GM18519 (cell line): ENCODE measurements at regions not wholly inside any gene's neighbourhood (a gene's known extent, or its start where the extent isn't known, plus 50 kb on each side); places are given as distances from the start of the nearest gene placed in this dataset.

Experiments
- ATAC-seq: cut with Tn5 transposase; IDR thresholded peaks from one replicate; pipeline ENCODE4 v1.9.1; 2021; ENCODE audit warnings: mild to moderate bottlenecking, moderate library complexity; ENCODE audit not compliant: unreplicated experiment, low FRiP score

DNA sequence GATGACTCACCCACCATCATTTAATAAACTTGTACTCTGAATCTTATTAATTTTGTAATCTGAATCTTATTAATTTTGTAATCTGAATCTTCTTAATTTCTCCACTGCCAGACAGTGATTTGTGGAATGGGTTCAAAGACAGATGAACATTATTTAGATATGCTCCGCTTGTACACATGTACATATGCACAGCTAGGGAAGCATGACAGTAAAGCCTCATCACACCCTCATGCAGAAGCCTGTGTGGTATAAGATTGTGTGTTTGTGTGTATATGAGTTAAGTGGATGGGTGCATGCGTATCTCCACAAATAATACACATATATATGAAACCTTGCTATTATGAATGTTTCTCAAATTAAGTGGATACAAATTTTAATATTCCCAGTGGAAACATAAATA, 318.5 kb upstream of the SFRP2 start:
- ATAC-seq, result no peak

GRCh38 chr4:154088741-154089140, 299.9 kb upstream of the SFRP2 start:
- ATAC-seq, result no peak

- no peak for ATAC-seq
These were observed 297.4 kb upstream of the SFRP2 start for GRCh38 chr4:154086247-154086646.

DNA sequence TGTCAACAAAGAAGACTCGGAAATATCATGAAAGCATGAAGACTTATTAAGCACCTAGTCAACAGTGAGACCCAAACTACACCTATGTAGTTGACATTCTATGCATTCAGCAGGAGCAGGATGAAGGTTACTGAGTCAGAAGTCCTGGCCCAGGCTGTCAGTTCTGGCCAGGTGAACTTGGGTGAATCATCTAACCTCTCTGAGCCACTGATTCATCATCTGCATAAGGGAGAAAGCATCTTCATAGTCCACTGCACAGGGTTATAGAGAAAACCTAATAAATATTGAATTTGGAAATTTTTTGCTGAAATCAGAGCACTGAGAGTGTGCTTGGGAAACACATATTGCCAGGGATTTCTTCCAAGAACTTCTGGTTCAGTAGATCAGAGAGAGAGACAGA, 296.0 kb upstream of the SFRP2 start:
- ATAC-seq, result no peak

GRCh38 chr4:154082760-154083535, 294.1 kb upstream of the SFRP2 start:
- ATAC-seq, result no peak

GRCh38 chr4:154081391-154081790, 292.5 kb upstream of the SFRP2 start:
- no peak for ATAC-seq

DNA sequence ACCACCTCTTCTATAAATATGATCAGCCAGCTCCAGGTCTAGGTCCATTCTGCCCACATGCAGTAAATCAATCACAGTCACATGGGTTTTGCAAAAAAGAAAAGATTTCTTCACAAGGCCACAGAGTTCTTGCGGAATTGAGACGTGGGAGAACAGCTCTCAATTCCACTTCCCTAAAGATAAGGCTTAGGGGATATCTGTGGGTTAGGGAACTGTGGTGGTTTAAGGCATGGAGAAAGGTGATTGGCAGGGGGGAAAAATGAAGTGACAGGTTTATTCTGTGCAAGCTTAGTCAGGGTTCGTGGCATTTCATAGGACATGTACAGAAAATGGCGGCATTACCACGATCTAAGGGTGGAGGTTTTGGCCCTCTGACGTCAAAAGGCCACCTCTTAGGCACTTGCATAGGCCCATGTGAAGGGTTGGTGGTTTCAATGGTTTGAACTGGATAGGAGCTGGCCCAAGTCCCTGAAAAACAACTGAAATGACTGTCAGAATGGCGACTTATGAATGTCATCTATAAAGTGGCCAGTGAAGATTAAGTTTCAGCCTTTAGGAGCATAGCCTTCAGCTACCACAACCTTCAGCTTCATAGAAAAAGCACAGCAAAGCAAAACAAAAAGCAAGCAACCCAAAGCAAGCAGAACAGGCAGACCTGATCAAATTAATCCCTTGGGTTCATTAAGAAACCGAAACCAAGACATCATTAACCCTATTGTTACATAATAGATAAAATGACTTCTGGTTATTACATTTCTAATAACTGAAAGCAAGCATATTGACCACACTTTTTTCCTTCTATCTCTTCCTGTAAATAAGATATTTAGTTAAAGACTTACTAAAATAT, 289.8 kb upstream of the SFRP2 start:
- no peak for ATAC-seq

GRCh38 chr4:154076921-154077320, 288.0 kb upstream of the SFRP2 start:
- no peak for ATAC-seq

DNA sequence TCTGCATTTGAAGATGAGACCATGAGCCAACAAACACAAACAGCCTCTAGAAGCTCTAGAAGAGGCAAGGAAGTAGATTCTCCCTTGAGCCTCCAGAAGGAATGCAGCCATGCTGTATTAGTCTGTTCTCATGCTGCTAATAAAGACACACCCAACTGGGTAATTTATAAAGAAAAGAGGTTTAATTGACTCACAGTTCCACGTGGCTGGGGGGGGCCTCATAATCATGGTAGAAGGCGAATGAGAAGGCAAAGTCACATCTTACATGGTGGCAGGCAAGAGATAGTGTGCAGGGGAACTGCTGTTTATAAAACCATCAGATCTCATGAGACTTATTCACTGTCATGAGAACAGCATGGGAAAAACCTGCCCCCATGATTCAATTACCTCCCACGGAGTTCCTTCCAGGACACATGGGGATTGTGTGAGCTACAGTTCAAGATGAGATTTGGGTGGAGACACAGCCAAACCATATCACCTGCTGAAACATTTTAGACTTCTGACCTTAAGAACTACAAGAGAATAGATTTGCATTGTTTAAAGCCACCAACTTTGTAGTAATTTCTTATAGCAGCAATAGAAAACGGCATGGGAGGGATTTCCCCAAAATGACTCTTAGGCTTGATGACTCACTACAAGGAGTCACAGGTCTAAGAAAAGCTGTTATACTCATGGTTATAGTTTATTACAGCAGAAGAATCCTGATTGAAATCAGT, 284.4 kb upstream of the SFRP2 start:
- ATAC-seq, result peak; percentile 56

DNA sequence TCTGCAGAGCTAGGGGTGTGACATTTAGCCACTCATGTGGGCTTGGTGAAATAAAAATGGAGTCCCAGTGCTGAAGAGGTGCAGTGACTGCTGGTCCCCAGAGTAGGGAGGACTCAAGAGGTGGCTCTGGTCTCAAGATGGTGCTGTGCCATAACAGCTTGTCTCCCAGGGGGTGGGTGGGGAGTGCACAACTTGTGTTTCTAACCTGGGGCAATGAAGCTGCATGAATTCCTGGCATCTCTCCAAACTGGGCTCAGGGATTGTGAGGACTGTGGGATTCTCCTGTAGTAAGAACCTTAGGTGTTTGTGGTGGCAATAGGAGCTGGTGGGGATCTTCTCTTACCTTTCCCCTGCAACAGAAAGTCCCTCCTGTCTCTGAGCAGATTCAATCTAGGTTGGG, 278.9 kb upstream of the SFRP2 start:
- no peak for ATAC-seq

- no peak for ATAC-seq
These were observed 276.5 kb upstream of the SFRP2 start for GRCh38 chr4:154065368-154065767.

GRCh38 chr4:154064244-154064643, 275.4 kb upstream of the SFRP2 start:
- no peak for ATAC-seq

DNA sequence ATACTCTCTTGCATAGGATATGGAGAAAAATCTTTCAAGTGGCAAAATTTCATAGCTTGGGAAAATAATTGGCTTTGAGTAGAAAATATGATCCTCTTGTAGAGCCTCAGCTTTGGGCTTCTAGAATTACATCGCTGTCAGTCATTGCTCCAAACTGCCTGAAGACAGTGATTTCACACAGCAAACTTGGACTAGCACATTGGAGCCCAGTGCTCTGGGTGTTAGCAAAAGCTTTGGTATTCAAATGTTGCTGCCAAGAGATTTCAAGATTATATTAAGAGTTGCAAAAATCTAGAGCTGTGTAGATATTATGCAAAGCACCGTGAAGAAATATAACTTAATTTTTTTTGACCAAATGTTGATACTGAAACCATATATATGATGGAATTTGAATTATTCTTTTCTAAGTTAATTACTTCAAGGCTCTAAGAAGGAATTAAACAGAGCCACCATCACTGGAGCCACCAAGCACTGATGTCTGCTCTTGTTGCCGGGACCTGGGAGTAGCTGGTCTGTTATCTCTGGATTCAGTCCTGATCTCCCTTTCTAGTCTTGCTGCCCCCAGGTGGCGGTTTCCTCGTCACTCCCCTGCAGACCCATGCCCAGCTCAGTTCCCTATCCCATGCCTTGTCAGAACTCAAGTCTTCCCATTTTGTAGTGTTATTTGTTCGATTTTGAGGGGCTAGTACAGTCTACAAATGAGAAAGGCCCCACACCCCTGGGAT, 260.7 kb upstream of the SFRP2 start:
- no peak for ATAC-seq

DNA sequence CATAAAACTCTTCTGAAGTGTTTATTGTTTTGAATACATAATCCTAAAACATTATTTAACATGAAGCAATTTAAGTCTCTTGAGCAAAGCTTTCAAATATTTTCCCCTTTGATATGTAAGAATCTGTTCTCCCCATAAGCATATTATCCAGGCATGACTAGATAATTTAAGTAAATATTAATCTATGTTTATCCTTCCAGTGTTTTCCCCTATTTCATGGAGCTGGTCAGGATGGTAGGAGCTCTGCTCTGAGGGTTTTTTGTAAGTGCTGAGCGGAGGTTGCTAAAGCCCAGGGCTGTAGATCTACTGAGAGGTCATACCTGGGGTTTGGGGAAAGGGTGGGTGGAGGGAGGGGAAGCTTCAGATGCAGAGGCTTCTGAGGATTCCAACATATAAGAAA, 258.9 kb upstream of the SFRP2 start:
- ATAC-seq, result no peak

DNA sequence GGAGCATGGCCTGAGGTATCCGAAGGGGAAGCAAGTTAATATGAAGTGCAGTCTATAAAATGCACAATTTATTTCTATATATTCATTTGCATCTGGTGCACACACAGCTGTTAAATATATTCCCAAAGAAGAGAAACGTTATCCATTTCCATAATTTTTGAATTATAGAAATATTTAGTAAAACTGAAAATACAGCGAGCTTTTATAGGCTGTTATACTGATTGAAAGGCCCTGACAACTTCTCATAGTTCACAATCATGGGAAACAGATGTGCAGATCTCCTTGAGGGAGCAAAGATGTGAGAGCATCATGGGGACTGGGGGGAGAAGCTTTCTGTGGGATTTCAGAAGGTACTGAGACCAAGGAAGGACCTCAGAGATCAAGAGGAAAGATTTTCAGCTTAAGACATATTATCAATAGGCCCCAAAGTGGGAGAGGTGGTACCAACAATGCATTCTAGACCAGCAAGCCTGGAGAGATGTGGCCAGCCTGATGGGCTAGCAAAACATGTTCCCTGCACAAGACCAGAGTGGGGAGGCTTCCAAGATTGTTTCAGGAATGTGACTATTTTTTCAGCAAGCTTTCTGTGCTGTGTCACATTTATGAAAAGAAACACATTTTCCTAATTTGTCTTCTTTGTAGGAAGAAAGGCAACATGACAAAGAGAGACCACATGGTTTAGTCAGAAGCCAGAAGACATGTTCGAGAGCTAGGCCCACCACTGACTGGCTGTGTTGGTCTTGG, 256.0 kb upstream of the SFRP2 start:
- ATAC-seq, result no peak

DNA sequence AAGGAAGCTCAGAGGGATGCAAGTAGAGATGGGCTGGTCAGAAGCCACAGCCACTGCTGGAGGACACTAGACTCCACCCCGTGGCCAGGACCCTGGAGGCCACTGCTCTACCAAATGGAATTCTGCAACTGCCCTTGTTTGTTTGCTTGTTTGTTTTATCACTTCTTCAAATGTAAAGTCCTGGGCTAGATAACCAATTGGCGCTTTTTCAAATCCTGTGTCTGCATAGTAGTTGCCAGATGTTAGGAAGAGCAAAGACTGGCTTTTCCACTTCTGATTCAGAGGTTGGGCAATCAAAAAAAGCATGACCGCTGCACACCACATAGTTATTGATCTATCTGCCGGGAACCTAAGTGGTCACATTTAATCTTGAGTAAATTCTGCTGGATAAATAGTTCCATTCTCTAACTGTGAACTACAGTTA, 255.2 kb upstream of the SFRP2 start:
- no peak for ATAC-seq

DNA sequence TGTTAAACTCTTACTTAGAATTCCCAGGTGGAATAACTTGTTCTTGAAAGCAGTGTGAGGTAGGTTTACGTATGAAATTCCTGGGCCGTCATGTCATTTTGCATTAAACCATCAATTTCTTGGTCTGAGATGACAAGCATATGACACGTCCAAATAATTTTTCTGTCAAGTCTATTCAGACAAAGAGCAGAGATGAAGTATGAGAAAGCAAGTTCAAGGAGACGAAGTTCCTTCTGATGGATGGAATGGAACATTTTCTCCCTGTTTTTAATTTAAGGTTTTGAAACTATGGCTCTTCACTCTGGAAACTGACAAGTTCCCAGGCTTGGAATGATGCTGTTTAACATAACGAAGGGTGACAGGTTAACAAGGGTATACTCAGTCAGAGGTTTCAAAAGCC, 252.8 kb upstream of the SFRP2 start:
- no peak for ATAC-seq

DNA sequence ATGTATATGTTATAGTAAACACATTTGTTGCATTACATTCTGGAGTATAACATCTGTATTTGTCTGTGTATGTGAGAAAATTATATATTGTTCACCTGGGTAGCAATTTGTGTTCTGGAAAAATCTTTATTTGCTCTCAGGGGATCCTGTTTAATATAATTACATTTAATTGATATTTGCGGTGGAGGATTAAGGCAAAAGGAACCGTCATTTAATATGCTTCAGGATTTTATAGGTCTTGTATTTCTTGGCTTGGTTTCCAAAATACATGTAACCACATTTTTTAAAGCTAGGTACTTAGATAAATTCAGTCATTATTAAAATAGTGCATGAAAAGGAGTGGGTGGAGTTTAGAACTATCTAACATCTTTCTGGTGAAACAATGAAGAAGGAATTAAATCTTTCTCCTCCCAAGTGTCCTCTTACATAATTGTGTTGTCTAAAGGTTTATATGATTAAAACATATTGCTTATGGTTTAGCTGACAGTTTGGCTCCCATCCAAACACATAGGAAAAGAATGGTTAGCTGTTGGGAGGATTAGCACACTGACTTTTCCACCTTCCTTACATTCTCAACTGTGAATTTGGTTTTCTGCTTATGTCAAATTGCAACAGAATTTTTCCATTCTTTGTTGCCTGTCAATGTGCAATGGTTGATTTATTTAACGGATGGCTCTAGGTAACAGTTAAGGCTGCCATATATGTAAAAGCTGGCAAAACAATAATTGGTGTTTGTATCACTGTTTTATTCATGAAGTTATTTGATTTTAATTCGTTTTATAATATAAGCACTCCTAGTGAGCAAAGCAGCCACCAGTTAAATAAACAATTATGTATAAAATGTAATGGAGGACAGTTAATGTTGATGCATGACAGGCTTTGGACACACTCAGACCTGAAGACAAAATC, 250.8 kb upstream of the SFRP2 start:
- ATAC-seq, result no peak

DNA sequence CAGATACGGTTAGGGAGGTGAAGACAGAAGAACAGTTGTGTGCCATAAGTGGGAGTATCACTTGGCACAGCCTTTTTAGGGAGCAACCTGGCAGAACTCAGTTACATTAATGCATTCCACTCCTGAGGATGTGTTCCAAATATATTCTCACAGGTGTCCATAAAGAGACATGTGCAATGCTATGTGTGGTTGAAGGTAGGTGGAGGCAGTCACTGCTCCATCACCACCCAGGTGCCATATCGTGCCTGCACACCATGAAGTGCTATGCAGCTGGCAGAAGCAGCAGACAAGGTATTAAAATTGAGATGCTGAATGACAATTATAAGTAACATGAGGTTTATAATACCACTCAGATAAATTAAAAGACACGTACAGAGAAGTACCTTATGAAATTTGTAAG, 248.0 kb upstream of the SFRP2 start:
- ATAC-seq, result no peak
